SU-DHL-6 (cell line): ENCODE measurements at regions not wholly inside any gene's neighbourhood (a gene's known extent, or its start where the extent isn't known, plus 50 kb on each side); places are given as distances from the start of the nearest gene placed in this dataset.

Experiments
- H2AFZ ChIP-seq: fragments of 200-600 bp; sonication (generic); 2 replicates; pipeline ENCODE4 v1.6.1; 2014; ENCODE audit warnings: low read depth, mild to moderate bottlenecking, moderate library complexity, mixed read lengths, antibody characterized with exemption, low read length; ENCODE audit not compliant: severe bottlenecking
- H3F3A ChIP-seq: fragments of 200-600 bp; shearing (Covaris generic); 2 replicates; pipeline ENCODE4 v1.6.0; 2016; ENCODE audit warnings: antibody characterized with exemption, mild to moderate bottlenecking; ENCODE audit not compliant: insufficient read depth
- H3K27ac ChIP-seq: fragments of 200-600 bp; sonication (generic); 2 replicates; pipeline ENCODE4 v1.5.1; 2016; ENCODE audit warnings: low read depth, mild to moderate bottlenecking, low read length, moderate library complexity, mixed read lengths
- H3K27me3 ChIP-seq: fragments of 200-600 bp; sonication (generic), shearing (Covaris generic); 2 replicates; pipeline ENCODE4 v1.6.0; 2014; ENCODE audit warnings: mild to moderate bottlenecking, low read length
- H3K36me3 ChIP-seq: fragments of 200-600 bp; sonication (generic); 2 replicates; pipeline ENCODE4 v1.6.1; 2014; ENCODE audit warnings: mild to moderate bottlenecking, low read length, mixed read lengths
- H3K4me2 ChIP-seq: fragments of 300-600, 200-600 bp; shearing (Covaris generic), sonication (generic); 2 replicates; pipeline ENCODE4 v1.6.0; 2014; ENCODE audit warnings: low read length, low read depth, mild to moderate bottlenecking; ENCODE audit not compliant: poor library complexity, severe bottlenecking
- H3K4me3 ChIP-seq: fragments of 200-600 bp; sonication (generic); 2 replicates; pipeline ENCODE4 v1.5.1; 2014; ENCODE audit warnings: antibody characterized with exemption, low read length, mild to moderate bottlenecking, mixed read lengths; ENCODE audit not compliant: insufficient read depth, poor library complexity, severe bottlenecking
- H3K79me2 ChIP-seq: fragments of 200-600 bp; sonication (generic); 2 replicates; pipeline ENCODE4 v1.6.1; 2014; ENCODE audit warnings: mild to moderate bottlenecking, low read length, moderate library complexity; ENCODE audit not compliant: insufficient read depth
- H3K9ac ChIP-seq: fragments of 200-600 bp; sonication (generic); 2 replicates; pipeline ENCODE4 v1.7.0; 2014; ENCODE audit warnings: mild to moderate bottlenecking, low read length
- H3K9me2 ChIP-seq: fragments of 200-600 bp; sonication (generic); replicated peaks from 2 replicates; pipeline ENCODE4 v1.6.1; 2014; ENCODE audit warnings: low read length; ENCODE audit not compliant: insufficient read depth
- H3K9me3 ChIP-seq: fragments of 200-600 bp; sonication (generic); 2 replicates; pipeline ENCODE4 v1.6.1; 2014; ENCODE audit warnings: low read length, mixed read lengths; ENCODE audit not compliant: insufficient read depth
- H4K20me1 ChIP-seq: fragments of 200-600 bp; sonication (generic); 2 replicates; pipeline ENCODE4 v1.6.1; 2014; ENCODE audit warnings: low read depth, mild to moderate bottlenecking, antibody characterized with exemption, low read length, moderate library complexity, mixed read lengths
- CTCF ChIP-seq: fragments of 200-600 bp; sonication (generic); IDR thresholded peaks from one replicate; pipeline ENCODE4 v1.5.1; 2017; ENCODE audit warnings: antibody characterized with exemption, mild to moderate bottlenecking, low read length, moderate library complexity; ENCODE audit not compliant: insufficient read depth, poor library complexity, severe bottlenecking
- EZH2phosphoT487 ChIP-seq: fragments of 200-600 bp; sonication (generic), shearing (Covaris generic); conservative IDR thresholded peaks from 2 replicates; pipeline ENCODE4 v1.6.1; 2018; ENCODE audit warnings: mild to moderate bottlenecking, antibody characterized with exemption, low read length, moderate library complexity, mixed read lengths

- Histone ChIP-seq H3K9me2 (0 out of 2 replicates have a peak, but pooled peaks cover 6% of the 10 kb centered on the region), H4K20me1 (no peaks in the 10 kb centered on the region), H3K9me3 (no peaks in the 10 kb centered on the region), H3K4me2 (no peak overlapping the region), H3K36me3 (no peaks in the 10 kb centered on the region), H2AFZ (no peak overlapping the region), H3K4me3 (no peak overlapping the region), H3K79me2 (no peaks in the 10 kb centered on the region), H3F3A (no peaks in the 10 kb centered on the region), H3K27ac (no peak overlapping the region), H3K27me3 (no peaks in the 10 kb centered on the region), H3K9ac (no peak overlapping the region)
- TF ChIP-seq EZH2phosphoT487 (no peak), CTCF (no peak)
These were observed 601.8 kb downstream of the TYW1 start for GRCh38 chr7:67598469-67598868.

- H3K9me3 ChIP-seq = no peaks in the 10 kb centered on the region
- no peak overlapping the region for H3K4me2 ChIP-seq
- H3F3A ChIP-seq = no peaks in the 10 kb centered on the region
- H3K27me3 ChIP-seq = no peaks in the 10 kb centered on the region
- H3K36me3 ChIP-seq = no peaks in the 10 kb centered on the region
- H3K9me2 ChIP-seq = 0 out of 2 replicates have a peak, but pooled peaks cover 6% of the 10 kb centered on the region
- no peaks in the 10 kb centered on the region for H3K79me2 ChIP-seq
- H3K27ac ChIP-seq = no peak overlapping the region
- no peak overlapping the region for H2AFZ ChIP-seq
- H3K4me3 ChIP-seq = no peak overlapping the region
- TF ChIP-seq EZH2phosphoT487 = no peak
- TF ChIP-seq CTCF = no peak
- no peaks in the 10 kb centered on the region for H4K20me1 ChIP-seq
- no peak overlapping the region for H3K9ac ChIP-seq
These were observed 602.9 kb downstream of the TYW1 start for GRCh38 chr7:67599331-67600062.

- Histone ChIP-seq H3K4me3 (no peak overlapping the region), H4K20me1 (no peaks in the 10 kb centered on the region), H3K79me2 (no peaks in the 10 kb centered on the region), H3K4me2 (no peak overlapping the region), H3K36me3 (no peaks in the 10 kb centered on the region), H3K9me3 (peaks cover 7% of the 10 kb centered on the region; the same call in 1 of the 2 replicates), H2AFZ (no peak overlapping the region), H3K9me2 (peaks cover 6% of the 10 kb centered on the region; the same call in 1 of the 2 replicates), H3K9ac (no peak overlapping the region), H3K27ac (no peak overlapping the region), H3K27me3 (no peaks in the 10 kb centered on the region), H3F3A (no peaks in the 10 kb centered on the region)
- TF ChIP-seq CTCF (no peak), EZH2phosphoT487 (no peak)
These were observed 605.7 kb downstream of the TYW1 start for GRCh38 chr7:67602246-67602887.
